D341Med (cell line): ENCODE measurements at regions not wholly inside any gene's neighbourhood (a gene's known extent, or its start where the extent isn't known, plus 50 kb on each side); places are given as distances from the start of the nearest gene placed in this dataset.

ENCODE experiments used
- DNase-seq: peaks from one replicate; pipeline ENCODE4 v3.0.0; 2012; ENCODE audit warnings: low spot score

DNA sequence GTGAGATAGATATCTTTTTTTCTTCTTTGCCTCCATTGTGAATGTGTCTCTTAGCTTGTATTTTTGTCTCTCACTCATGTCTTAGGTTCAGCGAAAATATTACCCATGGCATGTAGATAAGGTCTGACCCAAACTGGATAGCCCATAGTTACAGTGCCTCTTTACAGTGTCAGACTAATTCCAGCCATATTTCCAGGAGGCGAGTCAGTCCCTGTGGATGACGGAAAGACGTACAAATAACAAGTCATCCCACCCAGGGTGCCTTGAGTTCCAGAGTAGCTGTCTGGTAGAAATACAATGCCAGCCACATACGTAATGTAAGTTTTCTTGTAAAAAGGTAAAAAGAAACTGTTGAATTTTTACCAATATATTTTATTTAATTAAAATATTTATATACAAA is 157.3 kb downstream of the ZNF281 start:
- DNase-seq, result no peak

DNA sequence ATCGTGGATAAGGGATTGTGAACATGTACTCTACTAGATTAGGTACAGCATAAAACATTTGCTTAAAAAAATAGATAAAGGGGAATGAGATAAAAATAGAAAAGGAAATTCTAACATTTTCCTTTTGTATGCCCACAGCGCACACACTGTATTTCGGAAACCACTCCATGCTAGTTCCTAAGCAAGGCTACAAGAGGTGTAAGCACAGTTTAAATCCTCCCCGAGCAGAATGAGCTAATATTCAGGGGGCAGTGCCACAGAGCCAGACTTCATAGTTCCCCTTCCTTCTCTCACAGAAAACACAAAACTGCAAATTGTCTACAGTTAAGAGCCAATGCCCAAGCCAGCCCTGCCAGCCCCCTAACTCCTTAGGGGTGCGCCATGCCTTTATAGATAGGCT is 159.4 kb downstream of the ZNF281 start:
- DNase-seq, result no peak

DNA sequence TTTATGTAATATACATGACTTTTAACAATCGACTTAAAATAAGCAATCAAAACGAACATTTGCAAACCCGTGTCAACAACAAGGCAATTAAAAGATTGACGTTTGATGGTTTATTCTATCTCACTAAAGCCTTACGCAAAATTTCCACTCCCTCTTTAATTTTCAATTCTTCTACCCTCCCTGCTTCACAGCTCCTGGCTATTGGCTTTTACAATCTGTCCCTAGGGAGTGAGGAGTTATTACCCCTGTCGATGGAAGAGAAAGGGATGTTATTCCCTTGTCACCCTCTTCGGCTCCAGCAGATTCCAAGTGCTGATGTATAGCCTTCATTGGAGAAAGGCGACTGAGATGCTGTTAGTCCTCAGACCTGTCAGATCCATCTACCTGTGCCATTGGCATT is 161.3 kb downstream of the ZNF281 start:
- no peak for DNase-seq

DNA sequence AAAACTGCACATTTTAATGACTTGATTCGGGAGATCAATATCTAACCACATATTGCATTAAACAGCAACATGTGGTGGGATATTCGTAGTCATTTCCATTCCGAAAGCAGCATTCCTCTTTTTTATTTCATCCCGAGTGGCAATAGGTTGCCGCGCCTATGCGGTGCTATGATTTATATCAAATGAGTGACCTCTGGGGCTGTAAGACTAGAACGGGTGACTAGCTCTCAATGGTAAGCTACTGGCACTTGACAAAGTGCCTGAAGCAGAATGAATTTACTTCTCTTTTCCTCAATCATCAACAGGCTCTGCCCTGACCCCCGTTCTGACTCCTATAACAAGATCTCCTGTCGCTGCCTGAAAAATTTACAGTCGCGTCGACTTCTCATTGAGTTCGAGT is 162.3 kb downstream of the ZNF281 start:
- no peak for DNase-seq

DNA sequence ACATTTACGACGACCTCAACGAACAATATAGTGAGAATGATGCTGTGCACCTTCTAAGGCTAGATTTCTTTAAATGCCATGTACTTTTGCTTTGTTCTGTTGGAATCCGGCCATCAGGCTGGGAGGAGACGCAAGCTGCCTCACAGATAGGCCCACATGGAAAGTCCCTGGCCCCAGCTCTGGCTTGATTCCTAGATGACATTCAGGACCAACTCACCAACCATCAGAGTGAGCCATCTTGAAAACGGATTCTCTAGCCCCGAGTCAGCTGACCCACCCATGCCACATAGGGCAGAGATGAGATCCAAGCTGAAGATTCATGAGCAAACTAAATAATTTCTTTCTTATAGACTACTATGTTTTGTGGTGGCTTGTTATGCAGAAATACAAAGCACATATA is 164.4 kb downstream of the ZNF281 start:
- DNase-seq, result no peak

DNA sequence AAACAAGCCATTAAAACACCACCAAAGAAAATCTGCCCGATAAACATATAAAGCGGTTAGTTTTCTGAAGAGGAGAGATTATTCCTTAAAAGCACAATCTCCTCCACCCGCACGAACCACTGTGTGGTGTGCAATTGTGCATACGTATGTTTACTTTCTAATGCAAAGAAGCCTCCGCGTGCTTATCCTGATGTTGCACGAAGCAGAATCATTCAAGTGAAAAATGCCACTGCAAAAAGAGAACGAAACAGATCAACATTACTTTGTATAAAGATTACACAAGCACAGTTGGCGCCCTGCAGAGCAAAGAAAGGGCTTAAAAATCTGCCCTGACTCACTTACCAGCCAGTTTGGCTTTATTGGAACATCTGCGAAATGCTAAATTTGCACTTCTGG is 166.8 kb downstream of the ZNF281 start:
- no peak for DNase-seq

DNA sequence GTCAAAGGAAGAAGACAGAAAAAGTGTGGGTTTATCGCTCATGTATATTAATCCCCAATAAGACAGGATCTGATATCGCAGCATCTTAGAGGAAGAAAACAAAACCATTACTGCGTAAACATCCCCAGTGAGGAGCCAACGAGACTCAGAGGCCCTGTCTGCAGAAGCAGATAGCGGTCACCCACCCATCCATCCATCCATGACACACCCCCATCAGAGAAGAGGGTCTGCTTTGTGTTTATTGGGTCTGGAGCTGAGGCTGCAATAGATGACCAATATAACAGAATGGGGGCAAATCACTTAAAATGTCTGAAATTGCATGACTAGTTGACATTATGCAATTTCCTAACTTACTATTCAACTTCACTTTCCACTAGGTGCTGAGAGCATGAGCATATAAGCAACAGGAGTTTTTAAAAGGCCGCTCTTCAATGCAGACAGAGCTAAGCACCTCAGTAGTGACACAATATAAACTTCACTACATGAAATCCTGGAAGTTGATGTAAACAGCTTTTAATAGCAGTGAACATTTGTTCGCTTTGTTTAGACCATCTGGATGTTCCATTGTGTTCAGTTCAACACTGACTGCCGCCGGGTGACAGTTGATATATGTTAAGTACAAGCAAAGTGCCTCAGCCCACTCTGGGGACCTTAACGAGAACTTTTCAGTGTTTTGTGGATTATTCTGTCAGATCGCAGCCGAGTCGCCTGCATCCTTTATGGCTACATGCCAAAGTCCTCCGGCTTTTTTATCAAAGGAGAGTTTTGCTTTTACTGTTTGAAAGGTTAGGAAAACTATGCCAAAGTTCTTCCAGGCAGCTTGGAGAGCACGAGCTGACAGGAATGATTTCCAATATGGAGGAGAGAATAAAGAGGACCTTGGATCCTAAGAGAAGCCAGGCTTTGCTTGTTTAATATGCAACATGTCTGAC is 167.5 kb downstream of the ZNF281 start:
- DNase-seq, result no peak

DNA sequence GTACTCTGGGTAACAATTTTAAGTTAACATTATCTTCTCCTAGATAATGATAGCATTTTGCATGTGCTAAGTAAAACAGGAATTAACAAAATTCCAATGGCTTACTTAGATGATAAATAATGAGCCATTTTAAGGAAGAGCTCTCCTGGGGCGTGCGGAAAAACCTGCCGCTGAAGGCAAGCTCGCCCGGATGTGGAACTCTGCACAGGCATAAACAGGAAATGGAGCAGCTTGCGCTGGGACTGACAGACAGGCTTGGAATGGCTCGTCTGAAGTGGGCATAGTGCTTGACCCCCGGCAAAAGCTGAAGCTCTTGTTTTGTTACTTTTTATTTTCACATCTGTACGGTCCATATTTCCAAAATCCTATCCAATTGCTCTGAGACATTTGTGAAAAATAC is 169.2 kb downstream of the ZNF281 start:
- no peak for DNase-seq

DNA sequence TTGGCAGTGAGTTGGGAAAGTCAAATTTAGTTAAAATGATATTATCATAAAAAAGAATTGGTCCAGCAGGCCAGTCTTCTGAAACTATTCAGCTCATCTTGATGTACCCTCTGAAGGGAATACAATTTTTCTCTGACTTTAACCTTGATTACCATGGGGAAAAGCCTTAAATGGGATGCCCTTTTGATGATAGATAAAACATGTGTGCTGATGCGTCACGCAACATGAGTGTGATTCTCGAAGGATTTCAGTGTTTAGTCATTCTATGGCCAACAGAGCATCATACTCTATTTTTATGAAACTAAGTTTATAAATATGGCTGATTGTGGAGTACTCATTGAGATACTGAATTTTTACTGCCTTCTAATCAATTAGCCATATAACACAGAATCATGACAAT is 171.5 kb downstream of the ZNF281 start:
- DNase-seq, result no peak

DNA sequence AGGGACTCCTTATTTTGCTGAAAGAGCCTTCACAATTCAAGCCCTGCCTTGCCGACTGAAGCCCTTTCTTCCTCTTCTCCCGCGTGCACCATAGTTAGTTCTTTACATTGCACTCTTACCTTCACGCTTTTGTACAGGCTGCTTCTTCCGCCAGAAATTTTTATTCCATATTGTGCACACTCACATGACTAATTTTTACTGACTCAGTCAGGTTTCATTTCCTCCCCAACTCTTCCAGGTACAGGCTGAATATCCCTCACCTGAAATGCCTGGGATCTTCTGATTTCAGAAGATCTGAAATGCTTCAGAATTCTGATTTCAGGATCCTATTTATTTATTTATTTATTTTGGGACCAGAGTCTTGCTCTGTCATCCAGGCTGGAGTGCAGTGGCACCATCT is 172.8 kb downstream of the ZNF281 start:
- no peak for DNase-seq

DNA sequence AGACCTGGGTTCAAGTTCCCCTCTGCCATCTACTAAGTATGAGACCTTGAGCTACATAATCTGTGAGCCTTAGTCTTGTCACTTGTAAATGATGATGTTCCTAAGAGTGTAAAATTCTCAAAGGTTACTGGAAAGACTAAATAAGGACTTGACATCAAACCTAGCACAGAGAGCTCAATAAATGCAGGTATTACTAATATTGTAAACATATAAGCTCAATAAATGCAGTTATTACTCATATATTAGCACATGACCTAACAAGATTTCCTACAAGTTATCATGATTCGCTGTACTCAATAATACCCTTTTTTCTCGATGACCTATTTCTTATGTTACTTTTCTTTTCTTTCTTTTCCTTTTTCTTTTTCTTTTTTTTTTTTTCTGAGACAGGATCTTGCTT is 174.9 kb downstream of the ZNF281 start:
- DNase-seq, result no peak

DNA sequence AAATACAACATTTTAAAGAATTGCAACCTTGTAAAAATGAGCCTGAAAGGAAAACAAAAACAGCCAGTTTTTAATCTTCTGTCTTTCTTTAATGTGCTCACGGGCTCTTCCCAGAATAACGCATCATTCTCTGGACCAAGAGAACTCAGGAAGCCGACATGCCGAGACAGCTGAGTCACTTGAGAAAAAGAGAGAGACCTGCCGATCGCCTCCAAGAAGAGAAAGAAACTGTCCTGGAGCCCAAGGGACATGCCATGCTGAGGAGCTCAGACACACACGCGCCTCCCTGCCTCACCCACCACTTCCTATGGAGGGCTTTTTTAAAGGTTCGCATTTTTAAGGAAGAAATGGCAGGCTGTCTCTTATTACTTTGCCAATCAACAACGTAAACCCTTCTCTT is 176.4 kb downstream of the ZNF281 start:
- DNase-seq, result no peak

DNA sequence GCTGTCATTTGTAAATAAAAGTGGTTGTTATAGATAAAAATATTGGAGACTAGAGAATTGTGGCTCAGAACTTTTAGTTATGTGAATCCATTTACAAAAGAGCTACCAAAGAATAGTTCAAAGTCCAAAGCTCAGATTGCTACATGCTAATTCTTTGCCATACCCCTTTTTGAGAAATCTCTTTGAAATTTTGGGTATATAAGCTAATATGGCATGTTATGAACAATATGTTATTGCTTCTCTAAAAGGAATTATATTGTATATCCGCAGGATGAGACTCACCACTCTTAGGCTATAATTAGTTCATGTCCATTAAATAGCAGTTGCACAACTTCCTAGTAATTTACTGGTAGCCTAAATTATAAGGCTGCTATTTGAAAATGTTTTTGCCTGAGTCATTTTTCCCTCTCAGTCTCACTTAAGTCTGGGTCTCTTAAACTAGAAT is 178.0 kb downstream of the ZNF281 start:
- DNase-seq, result no peak

DNA sequence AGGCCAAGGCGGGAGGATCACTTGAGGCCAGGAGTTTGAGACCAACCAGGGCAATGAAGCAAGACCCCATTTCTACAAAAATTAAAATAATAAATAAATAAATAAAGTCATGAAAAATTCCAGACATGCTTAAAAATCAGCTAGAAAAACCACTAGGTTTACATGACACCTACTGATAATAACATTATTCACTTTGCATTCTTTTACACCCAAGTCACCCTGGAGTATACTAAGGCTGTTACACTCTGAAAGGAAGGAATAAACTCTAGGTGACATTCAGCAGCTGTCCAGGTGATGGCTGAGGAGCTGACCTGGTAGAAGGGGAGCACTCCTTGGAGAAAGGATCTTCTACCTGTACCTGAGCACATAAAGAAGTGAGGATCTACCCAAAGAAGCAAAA is 179.2 kb downstream of the ZNF281 start:
- no peak for DNase-seq

DNA sequence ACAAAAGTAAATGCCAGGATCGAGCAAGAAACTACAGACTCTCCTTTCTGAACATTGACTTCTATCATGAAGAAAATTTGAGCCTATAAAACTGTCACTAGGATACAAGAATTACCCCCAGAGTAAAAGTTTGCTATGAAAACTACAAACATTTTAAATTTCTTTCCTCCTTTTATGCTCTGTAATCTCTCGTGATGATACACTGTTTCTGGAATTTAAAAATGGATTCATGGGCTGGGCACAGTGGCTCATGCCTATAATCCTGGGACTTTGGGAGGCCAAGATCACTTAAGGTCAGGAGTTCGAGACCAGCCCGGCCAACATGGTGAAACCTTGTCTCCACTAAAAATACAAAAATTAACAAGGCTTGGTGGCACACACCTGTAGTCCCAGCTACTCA is 181.3 kb downstream of the ZNF281 start:
- DNase-seq, result no peak

DNA sequence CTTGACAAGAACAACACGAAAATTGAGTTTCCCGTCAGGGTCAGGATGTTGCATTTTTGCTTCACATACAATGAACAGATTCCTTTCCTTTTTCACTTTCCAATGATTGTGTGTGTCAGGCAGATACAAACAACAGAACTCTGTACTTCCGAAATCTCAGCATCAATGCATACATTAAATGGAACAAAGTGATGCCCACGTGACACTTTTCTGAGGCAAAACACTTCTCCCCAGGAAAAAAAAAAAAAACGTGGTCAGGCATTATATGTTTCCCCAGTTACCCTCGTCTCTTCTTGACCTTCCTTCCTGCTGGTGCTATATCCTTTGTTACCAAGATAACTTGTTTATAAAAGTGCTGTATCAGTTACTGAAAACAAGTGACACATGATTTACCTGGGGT is 181.8 kb downstream of the ZNF281 start:
- no peak for DNase-seq
